ENCODE measurements at regions not wholly inside any gene's neighbourhood (a gene's known extent, or its start where the extent isn't known, plus 50 kb on each side); places are given as distances from the start of the nearest gene placed in this dataset.

GRCh38 chr5:12459326-12459725 lies 555.1 kb upstream of the CTNND2 start:
- Histone ChIP-seq H3K4ac (ENCODE audit: low read depth, low read length) (no peak overlapping the region), H2BK20ac (ENCODE audit: low read depth, low read length, poor library complexity, severe bottlenecking) (no peak overlapping the region), H4K5ac (ENCODE audit: insufficient read length, low read depth, low read length) (no peak overlapping the region), H3K9me3 (ENCODE audit: control insufficient read depth, low read depth, low read length) (peaks cover 5% of the 10 kb centered on the region), H3K79me1 (ENCODE audit: insufficient read depth, low read depth, low read length, poor library complexity, severe bottlenecking) (no peaks in the 10 kb centered on the region), H2BK12ac (ENCODE audit: insufficient read length, low read depth, low read length) (no peak overlapping the region), H2AK5ac (ENCODE audit: insufficient read length, low read length) (no peak overlapping the region), H3K4me2 (ENCODE audit: insufficient read depth, insufficient read length, low read length) (no peak overlapping the region), H3K79me2 (ENCODE audit: insufficient read depth, low read length) (no peaks in the 10 kb centered on the region), H3K9ac (ENCODE audit: extremely low read depth, insufficient read length, low read length) (no peak overlapping the region), H2AFZ (ENCODE audit: low read length) (no peak overlapping the region), H4K20me1 (ENCODE audit: control insufficient read depth, insufficient read depth, insufficient read length) (no peaks in the 10 kb centered on the region), H2BK120ac (ENCODE audit: low read depth, low read length, poor library complexity, severe bottlenecking) (no peak overlapping the region), H4K91ac (ENCODE audit: insufficient read length, low read depth, low read length) (no peak overlapping the region), H2BK15ac (ENCODE audit: low read depth, low read length) (no peak overlapping the region), H3K4me1 (ENCODE audit: insufficient read depth, low read length) (no peaks in the 10 kb centered on the region), H2BK5ac (ENCODE audit: insufficient read length, low read length) (no peak overlapping the region), H3K27me3 (ENCODE audit: insufficient read depth, low read length) (no peaks in the 10 kb centered on the region), H4K8ac (replicated peaks; ENCODE audit: insufficient read length, low read depth, low read length) (no peak overlapping the region), H3K27ac (ENCODE audit: insufficient read length, low read depth, low read length) (no peak overlapping the region), H3K56ac (ENCODE audit: insufficient read length, low read depth, low read length) (no peak overlapping the region), H3K18ac (ENCODE audit: insufficient read length, low read depth, low read length) (no peak overlapping the region), H3K23ac (ENCODE audit: insufficient read length, low read depth, low read length) (no peak overlapping the region), H3T11ph (ENCODE audit: low read length) (no peak overlapping the region), H3K14ac (ENCODE audit: insufficient read depth, low read length) (no peak overlapping the region), H3K23me2 (ENCODE audit: insufficient read length, low read depth, low read length, poor library complexity, severe bottlenecking) (no peaks in the 10 kb centered on the region)
- DNase-seq: no peak
- Mint-ChIP-seq H3K27me3 (ENCODE audit: low read depth) (no peaks in the 10 kb centered on the region), H3K27ac (no peak overlapping the region), H3K4me1 (no peaks in the 10 kb centered on the region), H3K36me3 (ENCODE audit: insufficient read depth in 1 of 3, low read depth in 3 of 3) (peaks cover 2 to 27% (median 14%) of the 10 kb centered on the region in 3 experiments; a peak in 4 of 7 replicates), H3K9me3 (peaks cover 7 to 9% of the 10 kb centered on the region in 2 experiments; a peak in 3 of 5 replicates), H3K4me3 (no peak overlapping the region)
- no CpG with 5 or more reads among the region's 1 CpG for WGBS (ENCODE audit: extremely low coverage, insufficient read length, low lambda C conversion rate)
- TF ChIP-seq CTCF (conservative IDR thresholded peaks at IDR 0.05): no peak
